ENCODE measurements at regions not wholly inside any gene's neighbourhood (a gene's known extent, or its start where the extent isn't known, plus 50 kb on each side); places are given as distances from the start of the nearest gene placed in this dataset.
"Not testable (repeated sequence)": the region's sequence is repeated elsewhere in the genome, so short reads cannot be mapped to it uniquely, and the experiment has no call there.

DNA sequence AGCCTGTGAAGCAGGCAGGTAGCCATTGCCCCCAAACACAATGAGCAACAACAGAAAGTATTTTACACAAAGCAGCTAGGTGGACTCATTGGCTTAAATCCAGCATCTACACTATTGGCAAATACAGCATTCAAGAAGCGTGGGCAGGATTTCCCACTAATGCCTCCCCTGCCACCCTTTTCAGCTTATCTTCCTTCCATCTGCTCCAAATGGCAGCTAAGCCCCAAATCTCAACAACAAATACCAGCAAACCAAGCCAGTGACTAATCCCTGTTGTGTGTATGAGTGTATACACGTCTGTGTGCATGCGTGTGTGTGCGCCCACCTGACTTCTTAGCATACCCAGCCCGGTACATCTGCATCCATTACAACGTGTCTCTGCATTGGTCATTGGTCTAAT is 151.2 kb upstream of the WWC1 start:
- Histone ChIP-seq H3K36me3 (ENCODE audit: low read length) (no peaks in the 10 kb centered on the region), H2AFZ (ENCODE audit: low read depth, low read length, severe bottlenecking) (no peak overlapping the region), H4K20me1 (ENCODE audit: low read depth, low read length) (no peaks in the 10 kb centered on the region), H3K27ac (ENCODE audit: low read depth, low read length) (no peak overlapping the region), H3K4me3 (ENCODE audit: insufficient read depth, low read length, poor library complexity, severe bottlenecking) (no peak overlapping the region), H3K4me2 (ENCODE audit: low read depth, low read length, poor library complexity, severe bottlenecking) (no peak overlapping the region), H3K79me2 (ENCODE audit: insufficient read depth, low read length) (no peaks in the 10 kb centered on the region), H3K9me3 (ENCODE audit: insufficient read depth, low read length) (no peaks in the 10 kb centered on the region), H3K9me2 (replicated peaks; ENCODE audit: insufficient read depth, low read length) (no peaks in the 10 kb centered on the region), H3K9ac (ENCODE audit: low read length) (no peak overlapping the region), H3K27me3 (ENCODE audit: low read length) (peaks cover 3% of the 10 kb centered on the region; the same call in 1 of the 2 replicates), H3F3A (ENCODE audit: insufficient read depth) (no peaks in the 10 kb centered on the region)
- TF ChIP-seq, protein P1, sequence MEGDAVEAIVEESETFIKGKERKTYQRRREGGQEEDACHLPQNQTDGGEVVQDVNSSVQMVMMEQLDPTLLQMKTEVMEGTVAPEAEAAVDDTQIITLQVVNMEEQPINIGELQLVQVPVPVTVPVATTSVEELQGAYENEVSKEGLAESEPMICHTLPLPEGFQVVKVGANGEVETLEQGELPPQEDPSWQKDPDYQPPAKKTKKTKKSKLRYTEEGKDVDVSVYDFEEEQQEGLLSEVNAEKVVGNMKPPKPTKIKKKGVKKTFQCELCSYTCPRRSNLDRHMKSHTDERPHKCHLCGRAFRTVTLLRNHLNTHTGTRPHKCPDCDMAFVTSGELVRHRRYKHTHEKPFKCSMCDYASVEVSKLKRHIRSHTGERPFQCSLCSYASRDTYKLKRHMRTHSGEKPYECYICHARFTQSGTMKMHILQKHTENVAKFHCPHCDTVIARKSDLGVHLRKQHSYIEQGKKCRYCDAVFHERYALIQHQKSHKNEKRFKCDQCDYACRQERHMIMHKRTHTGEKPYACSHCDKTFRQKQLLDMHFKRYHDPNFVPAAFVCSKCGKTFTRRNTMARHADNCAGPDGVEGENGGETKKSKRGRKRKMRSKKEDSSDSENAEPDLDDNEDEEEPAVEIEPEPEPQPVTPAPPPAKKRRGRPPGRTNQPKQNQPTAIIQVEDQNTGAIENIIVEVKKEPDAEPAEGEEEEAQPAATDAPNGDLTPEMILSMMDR (IDR thresholded peaks at IDR 0.05; ENCODE audit: insufficient read depth, low read length, poor library complexity, severe bottlenecking) = no peak
- no peak for TF ChIP-seq EZH2phosphoT487 (conservative IDR thresholded peaks at IDR 0.05; ENCODE audit: low read length)

DNA sequence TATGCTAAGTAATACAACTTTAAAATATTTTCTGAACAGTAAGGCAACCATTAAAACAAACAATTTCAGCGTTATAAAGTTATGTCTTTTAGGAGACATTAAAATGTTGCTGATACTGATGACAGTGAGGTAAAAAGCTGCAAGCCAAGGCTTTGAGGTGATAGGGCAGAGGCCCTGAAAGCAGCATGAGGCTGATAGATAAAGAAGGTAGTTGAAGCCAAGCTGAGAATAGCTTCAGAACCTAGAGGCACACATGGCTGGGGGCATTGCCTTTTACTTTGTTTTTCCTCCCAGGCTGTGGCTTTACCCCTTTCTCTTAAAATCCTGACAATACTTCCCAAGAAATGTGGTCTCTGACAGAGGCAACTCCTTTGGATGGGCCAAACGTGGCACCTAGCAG is 149.0 kb upstream of the WWC1 start:
- Histone ChIP-seq H3K79me2 (ENCODE audit: insufficient read depth, low read length) (no peaks in the 10 kb centered on the region), H3K36me3 (ENCODE audit: low read length) (no peaks in the 10 kb centered on the region), H3F3A (ENCODE audit: insufficient read depth) (no peaks in the 10 kb centered on the region), H2AFZ (ENCODE audit: low read depth, low read length, severe bottlenecking) (no peak overlapping the region), H3K9ac (ENCODE audit: low read length) (no peak overlapping the region), H3K4me2 (ENCODE audit: low read depth, low read length, poor library complexity, severe bottlenecking) (no peak overlapping the region), H3K9me3 (ENCODE audit: insufficient read depth, low read length) (no peaks in the 10 kb centered on the region), H3K27me3 (ENCODE audit: low read length) (peaks cover 3% of the 10 kb centered on the region; the same call in 1 of the 2 replicates), H3K4me3 (ENCODE audit: insufficient read depth, low read length, poor library complexity, severe bottlenecking) (no peak overlapping the region), H3K27ac (ENCODE audit: low read depth, low read length) (no peak overlapping the region), H3K9me2 (replicated peaks; ENCODE audit: insufficient read depth, low read length) (no peaks in the 10 kb centered on the region), H4K20me1 (ENCODE audit: low read depth, low read length) (no peaks in the 10 kb centered on the region)
- TF ChIP-seq, protein P1 (IDR thresholded peaks at IDR 0.05; ENCODE audit: insufficient read depth, low read length, poor library complexity, severe bottlenecking) = no peak
- no peak for TF ChIP-seq EZH2phosphoT487 (conservative IDR thresholded peaks at IDR 0.05; ENCODE audit: low read length)

DNA sequence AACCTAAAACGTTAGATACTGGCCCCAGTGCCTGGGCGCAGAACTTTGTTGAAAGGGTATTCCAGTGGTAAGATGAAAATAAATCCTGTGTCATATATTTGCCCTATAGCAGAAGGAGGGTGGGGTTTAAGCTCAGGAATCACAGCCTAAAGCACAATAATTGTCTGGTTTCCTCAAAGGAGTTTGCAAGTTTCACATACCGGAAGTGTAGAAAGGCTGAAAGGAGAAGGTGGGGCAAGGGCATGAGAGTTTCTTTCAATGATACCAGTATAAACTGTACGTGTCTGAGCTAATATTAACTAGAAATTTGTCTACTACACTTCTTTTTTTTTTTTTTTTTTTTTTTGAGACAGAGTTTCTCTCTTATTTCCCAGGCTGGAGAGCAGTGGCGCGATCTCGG is 147.9 kb upstream of the WWC1 start:
- H3K9ac ChIP-seq (ENCODE audit: low read length); H4K20me1 ChIP-seq (ENCODE audit: low read depth, low read length); H3K4me2 ChIP-seq (ENCODE audit: low read depth, low read length, poor library complexity, severe bottlenecking); H3K27ac ChIP-seq (ENCODE audit: low read depth, low read length); H3F3A ChIP-seq (ENCODE audit: insufficient read depth); H3K9me3 ChIP-seq (ENCODE audit: insufficient read depth, low read length); H2AFZ ChIP-seq (ENCODE audit: low read depth, low read length, severe bottlenecking); H3K36me3 ChIP-seq (ENCODE audit: low read length); H3K27me3 ChIP-seq (ENCODE audit: low read length); H3K4me3 ChIP-seq (ENCODE audit: insufficient read depth, low read length, poor library complexity, severe bottlenecking); H3K9me2 ChIP-seq (replicated peaks; ENCODE audit: insufficient read depth, low read length); H3K79me2 ChIP-seq (ENCODE audit: insufficient read depth, low read length): not testable (repeated sequence)

DNA sequence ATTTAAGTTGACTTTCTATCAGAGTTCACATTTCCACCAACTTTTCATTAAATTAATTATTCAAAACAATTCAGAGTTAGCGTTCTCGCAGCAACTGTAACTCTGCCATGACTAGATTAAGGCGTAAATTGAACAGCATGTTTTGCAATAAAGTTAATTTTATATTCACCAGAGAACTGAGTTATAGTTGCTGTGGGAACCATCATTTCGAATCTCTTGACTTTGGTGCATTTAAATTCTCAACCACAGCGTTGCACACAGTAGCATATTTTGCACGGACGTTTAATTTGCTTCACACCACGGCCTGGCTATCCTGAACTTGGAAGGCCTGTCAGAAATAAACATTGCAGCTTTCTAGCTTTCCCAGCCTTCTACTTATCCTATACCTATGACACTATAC is 144.3 kb upstream of the WWC1 start:
- Histone ChIP-seq H3K4me3 (ENCODE audit: insufficient read depth, low read length, poor library complexity, severe bottlenecking) (no peak overlapping the region), H3K27me3 (ENCODE audit: low read length) (peaks cover 3% of the 10 kb centered on the region; the same call in 1 of the 2 replicates), H3K36me3 (ENCODE audit: low read length) (no peaks in the 10 kb centered on the region), H4K20me1 (ENCODE audit: low read depth, low read length) (no peaks in the 10 kb centered on the region), H3K9ac (ENCODE audit: low read length) (no peak overlapping the region), H3K4me2 (ENCODE audit: low read depth, low read length, poor library complexity, severe bottlenecking) (no peak overlapping the region), H3F3A (ENCODE audit: insufficient read depth) (no peaks in the 10 kb centered on the region), H3K9me2 (replicated peaks; ENCODE audit: insufficient read depth, low read length) (no peaks in the 10 kb centered on the region), H3K27ac (ENCODE audit: low read depth, low read length) (no peak overlapping the region), H3K79me2 (ENCODE audit: insufficient read depth, low read length) (no peaks in the 10 kb centered on the region), H3K9me3 (ENCODE audit: insufficient read depth, low read length) (no peaks in the 10 kb centered on the region), H2AFZ (ENCODE audit: low read depth, low read length, severe bottlenecking) (no peak overlapping the region)
- TF ChIP-seq, protein P1 (IDR thresholded peaks at IDR 0.05; ENCODE audit: insufficient read depth, low read length, poor library complexity, severe bottlenecking) = no peak
- no peak for TF ChIP-seq EZH2phosphoT487 (conservative IDR thresholded peaks at IDR 0.05; ENCODE audit: low read length)

Measured in SU-DHL-6 (cell line).